Smooth muscle cell (in vitro differentiated cells): ENCODE measurements at regions not wholly inside any gene's neighbourhood (a gene's known extent, or its start where the extent isn't known, plus 50 kb on each side); places are given as distances from the start of the nearest gene placed in this dataset.

Experiments used
- DNase-seq: peaks from one replicate; lab custom pipeline; 2025; ENCODE audit not compliant: unreplicated experiment; lab: John Stamatoyannopoulos, UW
- H2AFZ ChIP-seq: fragments of 200-600 bp; sonication (generic); 2 replicates; pipeline ENCODE4 v1.6.0; 2016; ENCODE audit warnings: antibody characterized with exemption, low read depth, mild to moderate bottlenecking
- H3F3A ChIP-seq: fragments of 200-600 bp; sonication (generic); 2 replicates; pipeline ENCODE4 v1.6.0; 2017; ENCODE audit warnings: antibody characterized with exemption, low read depth
- H3K27ac ChIP-seq: fragments of 200-600 bp; sonication (generic); 2 replicates; pipeline ENCODE4 v1.5.1; 2016; ENCODE audit warnings: low read depth, mild to moderate bottlenecking
- H3K27me3 ChIP-seq: fragments of 200-600 bp; sonication (generic); 2 replicates; pipeline ENCODE4 v1.6.1; 2016; ENCODE audit warnings: low read depth, mild to moderate bottlenecking
- H3K36me3 ChIP-seq: fragments of 200-600 bp; sonication (generic); 2 replicates; pipeline ENCODE4 v1.5.1; 2016; ENCODE audit warnings: low read depth
- H3K4me1 ChIP-seq: fragments of 200-600 bp; sonication (generic); 2 replicates; pipeline ENCODE4 v1.5.1; 2016; ENCODE audit warnings: low read depth
- H3K4me2 ChIP-seq: fragments of 200-600 bp; sonication (generic); 2 replicates; pipeline ENCODE4 v1.6.0; 2016; ENCODE audit warnings: mild to moderate bottlenecking
- H3K4me3 ChIP-seq: fragments of 200-600 bp; sonication (generic); 2 replicates; pipeline ENCODE4 v1.5.1; 2016; ENCODE audit warnings: mild to moderate bottlenecking
- H3K79me2 ChIP-seq: fragments of 200-600 bp; sonication (generic); 2 replicates; pipeline ENCODE4 v1.6.0; 2016; ENCODE audit warnings: low read depth, mild to moderate bottlenecking
- H3K9ac ChIP-seq: fragments of 200-600 bp; sonication (generic); 2 replicates; pipeline ENCODE4 v1.6.0; 2016; ENCODE audit warnings: low read depth
- H3K9me3 ChIP-seq: fragments of 200-600 bp; sonication (generic); replicated peaks from 2 replicates; pipeline ENCODE4 v1.5.1; 2016; ENCODE audit warnings: low read depth
- H4K20me1 ChIP-seq: fragments of 200-600 bp; sonication (generic); 2 replicates; pipeline ENCODE4 v1.6.0; 2016; ENCODE audit warnings: low read depth
- WGBS: methylation state at CpG from one replicate; pipeline ENCODE4 v1.1.7; 2016; ENCODE audit warnings: low lambda C conversion rate; 5-methylcytosine and 5-hydroxymethylcytosine counted together
- TF ChIP-seq, protein P1 (sequence below): fragments of 200-600 bp; sonication (generic); IDR thresholded peaks from 2 replicates; pipeline ENCODE4 v1.5.1; 2017; ENCODE audit warnings: borderline replicate concordance, mild to moderate bottlenecking, antibody characterized with exemption; ENCODE audit not compliant: insufficient read depth, poor library complexity, severe bottlenecking

DNA sequence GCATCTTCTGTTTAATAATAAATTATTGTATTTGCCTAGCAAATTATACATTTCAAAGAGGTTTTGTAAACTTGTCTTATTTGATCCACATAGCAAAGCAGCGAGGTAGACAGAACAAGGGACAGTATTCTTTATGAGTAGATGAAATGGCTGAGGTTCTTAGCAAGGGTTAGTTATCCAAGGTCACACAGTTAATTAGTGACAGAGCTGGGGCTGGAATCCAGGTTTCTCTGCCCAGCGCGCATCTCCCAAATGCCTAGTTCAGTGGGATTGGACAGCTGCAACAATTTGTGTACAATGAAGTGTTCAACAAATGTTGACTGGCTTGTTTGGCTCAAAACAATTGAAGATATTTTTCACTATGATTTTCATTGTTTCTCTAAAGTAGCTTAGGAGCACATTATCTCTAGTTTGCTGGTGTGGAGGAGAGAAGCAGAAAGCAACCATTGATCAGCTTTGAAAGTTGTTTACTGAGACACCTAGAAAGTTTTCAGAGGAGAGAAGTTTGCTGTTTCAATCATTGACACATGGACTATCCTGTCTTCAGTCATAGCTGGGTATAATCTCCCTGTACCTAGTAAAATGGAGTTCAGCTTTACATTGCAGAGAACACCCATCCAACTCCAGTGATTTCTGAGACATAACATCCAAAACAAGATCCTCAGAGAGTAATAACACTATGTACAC, 270.6 kb downstream of the FAT3 start:
- Histone ChIP-seq H2AFZ (no peak overlapping the region), H3K9me3 (no peaks in the 10 kb centered on the region), H4K20me1 (no peaks in the 10 kb centered on the region), H3K9ac (no peak overlapping the region), H3K79me2 (no peaks in the 10 kb centered on the region), H3K27ac (no peak overlapping the region), H3F3A (no peaks in the 10 kb centered on the region), H3K4me2 (no peak overlapping the region), H3K4me3 (no peak overlapping the region), H3K4me1 (no peaks in the 10 kb centered on the region), H3K27me3 (no peaks in the 10 kb centered on the region), H3K36me3 (no peaks in the 10 kb centered on the region)
- TF ChIP-seq, protein P1, sequence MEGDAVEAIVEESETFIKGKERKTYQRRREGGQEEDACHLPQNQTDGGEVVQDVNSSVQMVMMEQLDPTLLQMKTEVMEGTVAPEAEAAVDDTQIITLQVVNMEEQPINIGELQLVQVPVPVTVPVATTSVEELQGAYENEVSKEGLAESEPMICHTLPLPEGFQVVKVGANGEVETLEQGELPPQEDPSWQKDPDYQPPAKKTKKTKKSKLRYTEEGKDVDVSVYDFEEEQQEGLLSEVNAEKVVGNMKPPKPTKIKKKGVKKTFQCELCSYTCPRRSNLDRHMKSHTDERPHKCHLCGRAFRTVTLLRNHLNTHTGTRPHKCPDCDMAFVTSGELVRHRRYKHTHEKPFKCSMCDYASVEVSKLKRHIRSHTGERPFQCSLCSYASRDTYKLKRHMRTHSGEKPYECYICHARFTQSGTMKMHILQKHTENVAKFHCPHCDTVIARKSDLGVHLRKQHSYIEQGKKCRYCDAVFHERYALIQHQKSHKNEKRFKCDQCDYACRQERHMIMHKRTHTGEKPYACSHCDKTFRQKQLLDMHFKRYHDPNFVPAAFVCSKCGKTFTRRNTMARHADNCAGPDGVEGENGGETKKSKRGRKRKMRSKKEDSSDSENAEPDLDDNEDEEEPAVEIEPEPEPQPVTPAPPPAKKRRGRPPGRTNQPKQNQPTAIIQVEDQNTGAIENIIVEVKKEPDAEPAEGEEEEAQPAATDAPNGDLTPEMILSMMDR = no peak
- DNase-seq = no peak
- WGBS = 95% methylated on average over 3 of the region's 3 CpGs

DNA sequence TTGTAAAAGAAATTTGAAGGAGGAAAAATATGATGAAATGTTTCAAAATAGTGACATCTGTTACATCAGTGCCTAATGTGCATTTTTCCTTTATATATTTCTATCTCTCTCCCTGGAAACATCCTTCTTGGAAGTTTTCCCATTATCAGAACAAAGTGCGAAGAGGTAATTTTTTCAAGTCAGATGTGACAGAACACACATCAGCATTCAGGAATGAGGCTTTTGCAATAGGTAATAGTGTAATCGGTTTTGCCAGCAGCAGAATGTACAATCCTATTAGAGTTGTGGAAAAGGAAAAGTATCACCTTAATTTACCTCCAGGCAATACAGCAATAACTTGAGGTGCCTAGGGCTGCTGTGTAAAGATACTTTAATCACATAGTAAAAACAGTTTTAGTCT, 275.8 kb downstream of the FAT3 start:
- no peaks in the 10 kb centered on the region for H4K20me1 ChIP-seq
- no peaks in the 10 kb centered on the region for H3K9me3 ChIP-seq
- H3K27me3 ChIP-seq = no peaks in the 10 kb centered on the region
- H3K36me3 ChIP-seq = no peaks in the 10 kb centered on the region
- no peaks in the 10 kb centered on the region for H3F3A ChIP-seq
- H3K4me1 ChIP-seq = no peaks in the 10 kb centered on the region
- TF ChIP-seq, protein P1 = no peak
- H3K4me3 ChIP-seq = no peak overlapping the region
- H3K9ac ChIP-seq = no peak overlapping the region
- no peak overlapping the region for H3K4me2 ChIP-seq
- no peak overlapping the region for H2AFZ ChIP-seq
- no peak overlapping the region for H3K27ac ChIP-seq
- WGBS = 87% methylated on average over 2 of the region's 2 CpGs
- no peaks in the 10 kb centered on the region for H3K79me2 ChIP-seq
- DNase-seq = no peak

DNA sequence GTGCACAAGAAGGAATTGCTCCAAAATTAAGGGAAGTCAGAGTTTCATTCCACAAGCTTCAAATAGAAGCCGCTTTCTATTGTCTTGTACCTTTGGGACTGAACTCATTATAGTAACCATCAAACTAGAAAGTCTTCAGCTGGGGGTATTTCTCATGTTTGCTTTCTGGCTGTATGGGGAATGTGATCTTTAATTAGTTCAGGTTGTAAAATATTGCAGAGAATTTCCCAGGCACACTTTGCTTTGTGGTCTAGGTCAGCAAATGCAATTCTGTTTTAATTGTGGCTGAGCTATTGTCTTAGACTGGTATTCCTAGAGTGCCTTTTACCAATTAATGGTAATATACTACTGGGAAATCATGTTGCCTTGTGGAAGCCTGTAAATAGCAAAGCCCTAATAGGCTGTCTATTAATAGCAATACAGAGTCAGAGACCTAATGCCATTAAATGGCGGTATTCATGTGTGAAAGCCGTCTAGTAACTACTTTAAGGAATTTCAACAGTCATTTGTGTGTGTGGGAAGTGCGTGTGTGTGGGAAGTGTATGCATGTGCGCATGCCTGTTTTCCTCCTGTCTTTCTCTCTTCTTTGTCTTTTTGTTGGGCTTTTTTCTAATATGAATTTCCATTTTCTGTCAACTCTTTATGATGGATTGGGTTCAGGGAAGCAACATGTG, 276.6 kb downstream of the FAT3 start:
- no peak for DNase-seq
- Histone ChIP-seq H4K20me1 (no peaks in the 10 kb centered on the region), H3K79me2 (no peaks in the 10 kb centered on the region), H2AFZ (no peak overlapping the region), H3K4me2 (no peak overlapping the region), H3K9ac (no peak overlapping the region), H3K36me3 (no peaks in the 10 kb centered on the region), H3K4me3 (no peak overlapping the region), H3K27me3 (no peaks in the 10 kb centered on the region), H3K9me3 (no peaks in the 10 kb centered on the region), H3K4me1 (no peaks in the 10 kb centered on the region), H3K27ac (no peak overlapping the region), H3F3A (no peaks in the 10 kb centered on the region)
- 70% methylated on average over 5 of the region's 5 CpGs for WGBS
- TF ChIP-seq, protein P1 = no peak

DNA sequence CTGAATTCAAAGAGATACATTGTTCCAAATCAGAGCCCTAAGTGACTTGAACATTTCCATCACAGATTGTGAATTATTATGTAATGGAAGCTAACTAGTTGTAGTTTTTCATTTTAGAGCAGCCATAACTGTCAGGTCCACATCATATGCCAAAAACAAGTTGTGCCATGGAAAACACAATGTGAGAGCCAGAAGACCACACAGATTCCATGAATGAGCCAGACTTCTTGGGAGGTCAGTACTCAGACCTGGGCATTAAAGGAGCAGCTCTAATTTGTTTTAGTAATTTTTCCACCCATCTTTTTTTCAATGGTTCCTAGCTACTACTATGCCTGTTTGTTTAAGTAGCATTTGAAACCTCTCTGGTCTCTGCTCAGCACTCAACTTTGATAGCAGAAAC, 279.4 kb downstream of the FAT3 start:
- no peaks in the 10 kb centered on the region for H3K27me3 ChIP-seq
- no peak overlapping the region for H2AFZ ChIP-seq
- no peak overlapping the region for H3K27ac ChIP-seq
- H3K4me3 ChIP-seq = no peak overlapping the region
- no peaks in the 10 kb centered on the region for H3K9me3 ChIP-seq
- H3K4me1 ChIP-seq = no peaks in the 10 kb centered on the region
- no peak for DNase-seq
- H3K4me2 ChIP-seq = no peak overlapping the region
- H3K79me2 ChIP-seq = no peaks in the 10 kb centered on the region
- H3F3A ChIP-seq = no peaks in the 10 kb centered on the region
- no peak overlapping the region for H3K9ac ChIP-seq
- no peaks in the 10 kb centered on the region for H4K20me1 ChIP-seq
- TF ChIP-seq, protein P1 = no peak
- H3K36me3 ChIP-seq = no peaks in the 10 kb centered on the region
